HCT116 (cell line): ENCODE measurements at regions not wholly inside any gene's neighbourhood (a gene's known extent, or its start where the extent isn't known, plus 50 kb on each side); places are given as distances from the start of the nearest gene placed in this dataset.

Source experiments
- ATAC-seq: fragments of 200-7000 bp; cut with Tn5 transposase; 2 replicates; pipeline ENCODE4 v1.9.1; 2020; ENCODE audit warnings: mild to moderate bottlenecking, moderate library complexity
- BruUV-seq: library from RNA; stranded (reverse); fragments of 400-500 nt; replicated peaks from 2 replicates; lab custom pipeline; 2021; lab: Mats Ljungman, UMichigan
- CTCF ChIA-PET: fragments of 300-600 bp; sonication (Branson Sonifier 250); formaldehyde crosslinking; loops from one replicate; lab custom pipeline; 2021; ENCODE audit warnings: antibody characterized with exemption; lab: Charles Lee
- POLR2A ChIA-PET: fragments of 300-600, 350-600 bp; sonication (Branson Sonifier 250); formaldehyde crosslinking; loops from one replicate; lab custom pipeline; 2021; ENCODE audit warnings: antibody characterized with exemption; lab: Charles Lee
- RAD21 ChIA-PET, 2 experiments: fragments of 300-600 bp; sonication (Branson Sonifier 250); formaldehyde crosslinking; loops; one replicate each; lab custom pipeline; 2023; ENCODE audit warnings: low total read pairs in 2 of 2; ENCODE audit not compliant: uncharacterized antibody in 2 of 2, unreplicated experiment in 2 of 2, low non-redundant PET in 1 of 2; lab: Charles Lee
- DNase-seq: peaks from one replicate; pipeline ENCODE4 v3.0.0-alpha.2; 2010; ENCODE audit warnings: low read depth, low spot score
- H2AFZ ChIP-seq: fragments of 200-600 bp; shearing (Covaris generic), sonication (generic); 2 replicates; pipeline ENCODE4 v1.6.1; 2017; ENCODE audit warnings: low read depth, mixed run types, mixed read lengths, antibody characterized with exemption, low read length; ENCODE audit not compliant: poor library complexity, severe bottlenecking
- H3K27ac ChIP-seq: 2 replicates; pipeline ENCODE4 v1.5.1; 2012; ENCODE audit warnings: low read depth, low read length
- H3K27me3 ChIP-seq: fragments of 200-600 bp; sonication (generic); 2 replicates; pipeline ENCODE4 v1.6.1; 2016; ENCODE audit warnings: mixed run types, low read length, mixed read lengths; ENCODE audit not compliant: insufficient read depth
- H3K36me3 ChIP-seq, 2 experiments: fragments of 200-500 bp in 1 of 2; fragments of 200-600 bp in 1 of 2; sonication (Bioruptor generic) in 1 of 2; sonication (generic) in 1 of 2; 2 replicates each; pipeline versions ENCODE4 v1.5.1 to v1.6.1; 2014 to 2016; ENCODE audit warnings: low read length in 2 of 2, inconsistent platforms in 1 of 2, mixed read lengths in 1 of 2, mixed run types in 1 of 2; ENCODE audit not compliant: insufficient read depth in 2 of 2, control insufficient read depth in 1 of 2
- H3K4me1 ChIP-seq, 2 experiments: fragments of 200-600 bp in 1 of 2; sonication (generic) in 1 of 2; 2 replicates each; pipeline versions ENCODE4 v1.5.1 to v1.6.1; 2012 to 2017; ENCODE audit warnings: low read length in 2 of 2, inconsistent platforms in 1 of 2, mild to moderate bottlenecking in 1 of 2, mixed read lengths in 1 of 2, mixed run types in 1 of 2, moderate library complexity in 1 of 2; ENCODE audit not compliant: insufficient read depth in 2 of 2, control insufficient read depth in 1 of 2
- H3K4me2 ChIP-seq: fragments of 200-600 bp; sonication (generic); 2 replicates; pipeline ENCODE4 v1.6.1; 2017; ENCODE audit warnings: mixed run types, low read length, mixed read lengths
- H3K4me3 ChIP-seq, 2 experiments: fragments of 200-600 bp in 1 of 2; sonication (generic) in 1 of 2; replicated peaks in 1 of 2; 2 replicates each; pipeline ENCODE4 v1.5.1; 2011 to 2016; ENCODE audit warnings: low read length in 2 of 2, control low read depth in 1 of 2, low read depth in 1 of 2, mild to moderate bottlenecking in 1 of 2, mixed read lengths in 1 of 2, mixed run types in 1 of 2
- H3K79me2 ChIP-seq: fragments of 200-600 bp; sonication (generic); 2 replicates; pipeline ENCODE4 v1.6.1; 2017; ENCODE audit warnings: mild to moderate bottlenecking, mixed run types, low read length, moderate library complexity, mixed read lengths; ENCODE audit not compliant: insufficient read depth
- H3K9ac ChIP-seq: fragments of 200-600 bp; sonication (generic); 2 replicates; pipeline ENCODE4 v1.6.1; 2016; ENCODE audit warnings: low read length, mixed read lengths
- H3K9me2 ChIP-seq: fragments of 200-600 bp; sonication (generic), shearing (Covaris generic); 2 replicates; pipeline ENCODE4 v1.6.1; 2017; ENCODE audit warnings: mixed run types, mild to moderate bottlenecking, moderate library complexity; ENCODE audit not compliant: insufficient read depth
- H3K9me3 ChIP-seq, 2 experiments: fragments of 200-500 bp in 1 of 2; fragments of 200-600 bp in 1 of 2; sonication (Bioruptor generic) in 1 of 2; sonication (generic) in 1 of 2; 2 replicates each; pipeline ENCODE4 v1.6.1; 2014 to 2017; ENCODE audit warnings: low read length in 2 of 2, mixed read lengths in 2 of 2, inconsistent platforms in 1 of 2, low read depth in 1 of 2, mild to moderate bottlenecking in 1 of 2, mixed run types in 1 of 2, moderate library complexity in 1 of 2; ENCODE audit not compliant: control insufficient read depth in 1 of 2, insufficient read depth in 1 of 2
- H4K20me1 ChIP-seq: fragments of 200-600 bp; sonication (generic), shearing (Covaris generic); 2 replicates; pipeline ENCODE4 v1.6.1; 2017; ENCODE audit warnings: mixed run types, mild to moderate bottlenecking, moderate library complexity; ENCODE audit not compliant: insufficient read depth
- ATF3 ChIP-seq: IDR thresholded peaks from 2 replicates; pipeline ENCODE4 v1.6.1; 2012
- CEBPB ChIP-seq: IDR thresholded peaks from 2 replicates; pipeline ENCODE4 v1.6.1; 2012; ENCODE audit warnings: low read depth
- CTCF ChIP-seq, 3 experiments: fragments of 200-600 bp in 1 of 3; sonication (generic) in 1 of 3; IDR thresholded peaks in 2 of 3; conservative IDR thresholded peaks in 1 of 3; 2 replicates each; pipeline ENCODE4 v1.5.1; 2012 to 2017; ENCODE audit warnings: low read depth in 2 of 3, low read length in 2 of 3, antibody characterized with exemption in 1 of 3, borderline replicate concordance in 1 of 3, control low read depth in 1 of 3, mild to moderate bottlenecking in 1 of 3, mixed read lengths in 1 of 3, mixed run types in 1 of 3, moderate library complexity in 1 of 3; ENCODE audit not compliant: insufficient read depth in 1 of 3
- EZH2 ChIP-seq: fragments of 200-600 bp; sonication (generic); IDR thresholded peaks from 2 replicates; pipeline ENCODE4 v1.6.1; 2017; ENCODE audit warnings: antibody characterized with exemption, mixed run types
- FOSL1 ChIP-seq: IDR thresholded peaks from 2 replicates; pipeline ENCODE4 v1.6.1; 2012; ENCODE audit warnings: low read depth
- JUND ChIP-seq: IDR thresholded peaks from 2 replicates; pipeline ENCODE4 v1.6.1; 2012
- MAX ChIP-seq: IDR thresholded peaks from 2 replicates; pipeline ENCODE4 v1.6.1; 2012
- POLR2A ChIP-seq: IDR thresholded peaks from 2 replicates; pipeline ENCODE4 v1.7.0; 2011; ENCODE audit warnings: borderline replicate concordance; ENCODE audit not compliant: insufficient read depth, insufficient read length; ENCODE audit errors: extremely low read depth
- POLR2AphosphoS5 ChIP-seq: IDR thresholded peaks from 2 replicates; pipeline ENCODE4 v1.6.1; 2011; ENCODE audit warnings: mild to moderate bottlenecking, low read depth, low read length, moderate library complexity
- RAD21 ChIP-seq: IDR thresholded peaks from 2 replicates; pipeline ENCODE4 v1.6.1; 2012; ENCODE audit warnings: low read depth, mild to moderate bottlenecking
- SIN3A ChIP-seq: IDR thresholded peaks from 2 replicates; pipeline ENCODE4 v1.6.1; 2012; ENCODE audit warnings: low read depth
- SRF ChIP-seq: IDR thresholded peaks from 2 replicates; pipeline ENCODE4 v1.6.1; 2012; ENCODE audit warnings: low read depth
- TCF7L2 ChIP-seq: IDR thresholded peaks from 2 replicates; pipeline ENCODE4 v1.7.0; 2011; ENCODE audit warnings: borderline replicate concordance, inconsistent platforms; ENCODE audit not compliant: insufficient read depth, insufficient read length; ENCODE audit errors: extremely low read depth
- YY1 ChIP-seq: IDR thresholded peaks from 2 replicates; pipeline ENCODE4 v1.6.1; 2011; ENCODE audit warnings: low read length, low read depth, moderate library complexity, mild to moderate bottlenecking; ENCODE audit not compliant: insufficient replicate concordance; ENCODE audit errors: extremely low read depth
- intact Hi-C: fragments of 100-400 bp; cut with micrococcal nuclease; formaldehyde crosslinking; loops from 2 replicates; pipeline ENCODE4 v1.10.0; 2022

- TF ChIP-seq POLR2AphosphoS5 (no peak), YY1 (no peak), SRF (no peak), RAD21 (no peak)
- TF ChIP-seq, all 23 proteins: peak for 0
- DNase-seq: no peak
Measured at GRCh38 chr3:98645039-98645438, 51.6 kb upstream of the CPOX start.

GRCh38 chr3:98646680-98647079 lies 53.3 kb upstream of the CPOX start:
- Histone ChIP-seq H3K9me2 (no peaks in the 10 kb centered on the region), H3K27me3 (no peaks in the 10 kb centered on the region), H2AFZ (no peak overlapping the region), H3K9me3 (no peaks in the 10 kb centered on the region), H3K27ac (no peak overlapping the region), H3K4me2 (no peak overlapping the region), H3K4me3 (no peak overlapping the region), H3K4me1 (no peaks in the 10 kb centered on the region), H4K20me1 (no peaks in the 10 kb centered on the region), H3K79me2 (no peaks in the 10 kb centered on the region), H3K9ac (no peak overlapping the region), H3K36me3 (no peaks in the 10 kb centered on the region)
- no peak for DNase-seq
- RAD21 ChIA-PET: no interaction called here
- POLR2A ChIA-PET: no interaction called here
- CTCF ChIA-PET: no interaction called here
- intact Hi-C loops: no loop called here
- no peak for ATAC-seq
- TF ChIP-seq SRF (no peak), JUND (no peak), EZH2 (no peak), CTCF (IDR thresholded peaks at IDR 0.05 in 2 of 3, conservative IDR thresholded peaks at IDR 0.05 in 1 of 3; ENCODE audit: borderline replicate concordance in 1 of 3, insufficient read depth in 1 of 3, low read depth in 2 of 3, low read length in 2 of 3) (no peak), POLR2A (no peak), MAX (no peak), SIN3A (no peak), CEBPB (no peak), YY1 (no peak), RAD21 (no peak), FOSL1 (no peak), TCF7L2 (no peak), ATF3 (no peak)
- BruUV-seq: no TSS peak

More at GRCh38 chr3:98645039-98645438, 51.6 kb upstream of the CPOX start:
- no peaks in the 10 kb centered on the region for H3K4me1 ChIP-seq
- H3K27me3 ChIP-seq: no peaks in the 10 kb centered on the region
- H3K4me2 ChIP-seq: no peak overlapping the region
- H3K9ac ChIP-seq: no peak overlapping the region
- no peak overlapping the region for H3K4me3 ChIP-seq
- ATAC-seq: 0 out of 2 replicates have a peak, but pooled peaks have one; percentile 17
- H3K9me2 ChIP-seq: no peaks in the 10 kb centered on the region
- no peak overlapping the region for H3K27ac ChIP-seq
- no peaks in the 10 kb centered on the region for H3K79me2 ChIP-seq
- intact Hi-C loops: no loop called here
- POLR2A ChIA-PET: no interaction called here
- RAD21 ChIA-PET: no interaction called here
- CTCF ChIA-PET: interaction anchor here (1.0 to 1.2 kb wide), 2 partner anchors 13 to 169 kb away, joined by 3 read pairs; no protein-coding TSS in a partner anchor
- no peaks in the 10 kb centered on the region for H3K9me3 ChIP-seq
- H4K20me1 ChIP-seq: no peaks in the 10 kb centered on the region
- H3K36me3 ChIP-seq: no peaks in the 10 kb centered on the region
- BruUV-seq: no TSS peak
- no peak overlapping the region for H2AFZ ChIP-seq
